ENCODE measurements at regions not wholly inside any gene's neighbourhood (a gene's known extent, or its start where the extent isn't known, plus 50 kb on each side); places are given as distances from the start of the nearest gene placed in this dataset.
"Not testable (repeated sequence)": the region's sequence is repeated elsewhere in the genome, so short reads cannot be mapped to it uniquely, and the experiment has no call there.

GRCh38 chr16:76114681-76115080, 162.5 kb upstream of the CNTNAP4 start:
- DNase-seq (ENCODE audit: low spot score) (no peak), ATAC-seq (no peak)
- intact Hi-C loops (cut with DNase I): no loop called here

- intact Hi-C loops (cut with DNase I): no loop called here
- ATAC-seq (no peak), DNase-seq (ENCODE audit: low spot score) (no peak)
These were observed 158.9 kb upstream of the CNTNAP4 start for GRCh38 chr16:76118344-76118743.

- ATAC-seq (no peak), DNase-seq (ENCODE audit: low spot score) (no peak)
- intact Hi-C loops (cut with DNase I): no loop called here
These were observed 155.6 kb upstream of the CNTNAP4 start for GRCh38 chr16:76121636-76122035.

GRCh38 chr16:76123966-76124365, 153.2 kb upstream of the CNTNAP4 start:
- intact Hi-C loops (cut with DNase I): no loop called here
- DNase-seq (ENCODE audit: low spot score): no peak
- ATAC-seq: no peak

GRCh38 chr16:76125871-76126270, 151.3 kb upstream of the CNTNAP4 start:
- no peak for DNase-seq (ENCODE audit: low spot score)
- intact Hi-C loops (cut with DNase I): no loop called here
- ATAC-seq: no peak

- DNase-seq (ENCODE audit: low spot score); ATAC-seq; intact Hi-C loops (cut with DNase I): not testable (repeated sequence)
These were observed 139.1 kb upstream of the CNTNAP4 start for GRCh38 chr16:76138056-76138455.

- intact Hi-C loops (cut with DNase I): no loop called here
- ATAC-seq (no peak), DNase-seq (ENCODE audit: low spot score) (no peak)
These were observed 119.6 kb upstream of the CNTNAP4 start for GRCh38 chr16:76157629-76158028.

GRCh38 chr16:76162046-76162445, 115.2 kb upstream of the CNTNAP4 start:
- ATAC-seq (no peak), DNase-seq (ENCODE audit: low spot score) (no peak)
- intact Hi-C loops (cut with DNase I): no loop called here

- intact Hi-C loops (cut with DNase I): no loop called here
- no peak for ATAC-seq
- DNase-seq (ENCODE audit: low spot score): no peak
These were observed 112.1 kb upstream of the CNTNAP4 start for GRCh38 chr16:76164970-76165558.

GRCh38 chr16:76175718-76176117, 101.5 kb upstream of the CNTNAP4 start:
- ATAC-seq (no peak), DNase-seq (ENCODE audit: low spot score) (no peak)
- intact Hi-C loops (cut with DNase I): no loop called here

- ATAC-seq (no peak), DNase-seq (ENCODE audit: low spot score) (no peak)
- intact Hi-C loops (cut with DNase I): no loop called here
These were observed 101.0 kb upstream of the CNTNAP4 start for GRCh38 chr16:76176153-76176552.

- intact Hi-C loops (cut with DNase I): no loop called here
- DNase-seq (ENCODE audit: low spot score): no peak
- no peak for ATAC-seq
These were observed 100.6 kb upstream of the CNTNAP4 start for GRCh38 chr16:76176616-76177015.

GRCh38 chr16:76182041-76182635, 95.1 kb upstream of the CNTNAP4 start:
- DNase-seq (ENCODE audit: low spot score) (no peak), ATAC-seq (peak; percentile 90)
- intact Hi-C loops (cut with DNase I): no loop called here

- intact Hi-C loops (cut with DNase I): no loop called here
- DNase-seq (ENCODE audit: low spot score): no peak
- no peak for ATAC-seq
These were observed 93.6 kb upstream of the CNTNAP4 start for GRCh38 chr16:76183647-76184046.

GRCh38 chr16:76190057-76190456, 87.1 kb upstream of the CNTNAP4 start:
- DNase-seq (ENCODE audit: low spot score) (no peak), ATAC-seq (no peak)
- intact Hi-C loops (cut with DNase I): no loop called here

- DNase-seq (ENCODE audit: low spot score): no peak
- no peak for ATAC-seq
- intact Hi-C loops (cut with DNase I): no loop called here
These were observed 86.7 kb upstream of the CNTNAP4 start for GRCh38 chr16:76190480-76190879.

GRCh38 chr16:76193906-76194615, 83.1 kb upstream of the CNTNAP4 start:
- peak; percentile 89 for ATAC-seq

GRCh38 chr16:76194616-76195015, 82.6 kb upstream of the CNTNAP4 start:
- DNase-seq (ENCODE audit: low spot score) (no peak), ATAC-seq (peak; percentile 86)
- intact Hi-C loops (cut with DNase I): no loop called here

More at GRCh38 chr16:76193906-76194615, 83.1 kb upstream of the CNTNAP4 start:
- no peak for DNase-seq (ENCODE audit: low spot score)
- intact Hi-C loops (cut with DNase I): no loop called here

GRCh38 chr16:76195056-76195455, 82.1 kb upstream of the CNTNAP4 start:
- intact Hi-C loops (cut with DNase I): no loop called here
- ATAC-seq: no peak
- DNase-seq (ENCODE audit: low spot score): no peak

- ATAC-seq (no peak), DNase-seq (ENCODE audit: low spot score) (no peak)
- intact Hi-C loops (cut with DNase I): no loop called here
These were observed 81.6 kb upstream of the CNTNAP4 start for GRCh38 chr16:76195648-76196047.

GRCh38 chr16:76197900-76198299, 79.3 kb upstream of the CNTNAP4 start:
- ATAC-seq (no peak), DNase-seq (ENCODE audit: low spot score) (no peak)
- intact Hi-C loops (cut with DNase I): no loop called here

All from sciatic nerve (tissue), 2 donors.